Activated naive CD4-positive, alpha-beta T cell treated with anti-CD3 and anti-CD28 coated beads, Interleukin-2, amount 10 ng/mL, durations not matched to agents 7 days and 5 days (primary cell): ENCODE measurements at regions not wholly inside any gene's neighbourhood (a gene's known extent, or its start where the extent isn't known, plus 50 kb on each side); places are given as distances from the start of the nearest gene placed in this dataset.

Experiments used
- CTCF ChIA-PET: fragments of 350-600 bp; sonication (Branson Sonifier 250); formaldehyde crosslinking; loops from one replicate; lab custom pipeline; 2021; ENCODE audit warnings: antibody characterized with exemption; lab: Charles Lee
- DNase-seq: peaks from one replicate; pipeline ENCODE4 v3.0.0-alpha.2; 2020
- H3K27ac Mint-ChIP-seq: one replicate; pipeline ENCODE4 v1.8.0; 2021; ENCODE audit warnings: mild to moderate bottlenecking, moderate library complexity, mixed read lengths
- H3K27me3 Mint-ChIP-seq: one replicate; pipeline ENCODE4 v1.8.0; 2021; ENCODE audit warnings: mild to moderate bottlenecking, mixed read lengths
- H3K36me3 Mint-ChIP-seq: one replicate; pipeline ENCODE4 v1.8.0; 2021; ENCODE audit warnings: mixed read lengths
- H3K4me1 Mint-ChIP-seq: one replicate; pipeline ENCODE4 v1.8.0; 2021; ENCODE audit warnings: mixed read lengths
- H3K4me3 Mint-ChIP-seq: one replicate; pipeline ENCODE4 v1.8.0; 2021; ENCODE audit warnings: mild to moderate bottlenecking, moderate library complexity, mixed read lengths
- H3K9me3 Mint-ChIP-seq: one replicate; pipeline ENCODE4 v1.8.0; 2021; ENCODE audit warnings: mixed read lengths

DNA sequence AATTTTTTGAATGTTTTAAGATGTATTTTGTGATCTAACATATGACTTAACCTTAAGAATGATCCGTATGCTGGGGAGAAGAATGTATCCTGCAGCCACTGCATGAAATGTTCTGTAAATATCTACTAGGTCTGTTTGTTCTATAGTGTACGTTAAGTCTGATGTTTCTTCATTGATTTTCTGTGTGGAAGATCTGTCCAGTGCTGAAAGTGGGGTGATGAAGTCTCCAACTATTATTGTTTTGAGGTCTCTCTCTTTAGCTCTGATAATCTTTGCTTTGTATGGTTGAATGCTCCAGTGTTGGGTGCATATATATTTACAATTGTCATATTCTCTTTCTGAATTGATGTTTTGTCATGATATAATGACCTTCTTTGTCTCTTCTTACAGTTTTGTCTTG, 82.5 kb upstream of the LHCGR start:
- Mint-ChIP-seq H3K4me1 (no peaks in the 10 kb centered on the region), H3K36me3 (no peaks in the 10 kb centered on the region), H3K27ac (no peak overlapping the region), H3K9me3 (peaks cover 3% of the 10 kb centered on the region), H3K27me3 (no peaks in the 10 kb centered on the region), H3K4me3 (no peak overlapping the region)
- CTCF ChIA-PET = no interaction called here
- no peak for DNase-seq

DNA sequence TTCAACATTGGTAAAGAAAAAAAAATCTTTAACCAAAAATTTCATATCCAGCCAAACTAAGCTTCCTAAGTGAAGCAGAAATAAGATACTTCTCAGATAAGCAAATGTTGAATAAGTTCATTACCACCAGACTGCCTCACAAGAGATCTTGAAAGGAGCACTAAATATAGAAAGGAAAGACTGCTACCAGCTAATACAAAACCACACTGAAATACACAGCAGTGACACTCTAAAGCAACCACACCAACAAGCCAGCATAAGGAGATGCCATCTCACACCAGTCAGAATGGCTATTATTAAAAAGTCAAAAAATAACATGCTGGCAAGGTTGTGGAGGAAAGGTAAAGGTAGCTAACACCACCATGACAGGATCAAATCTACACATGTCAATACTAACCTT, 74.0 kb upstream of the LHCGR start:
- no peaks in the 10 kb centered on the region for H3K27me3 Mint-ChIP-seq
- H3K27ac Mint-ChIP-seq = no peak overlapping the region
- CTCF ChIA-PET = no interaction called here
- no peak for DNase-seq
- no peaks in the 10 kb centered on the region for H3K36me3 Mint-ChIP-seq
- no peaks in the 10 kb centered on the region for H3K4me1 Mint-ChIP-seq
- H3K4me3 Mint-ChIP-seq = no peak overlapping the region
- peaks cover 3% of the 10 kb centered on the region for H3K9me3 Mint-ChIP-seq

DNA sequence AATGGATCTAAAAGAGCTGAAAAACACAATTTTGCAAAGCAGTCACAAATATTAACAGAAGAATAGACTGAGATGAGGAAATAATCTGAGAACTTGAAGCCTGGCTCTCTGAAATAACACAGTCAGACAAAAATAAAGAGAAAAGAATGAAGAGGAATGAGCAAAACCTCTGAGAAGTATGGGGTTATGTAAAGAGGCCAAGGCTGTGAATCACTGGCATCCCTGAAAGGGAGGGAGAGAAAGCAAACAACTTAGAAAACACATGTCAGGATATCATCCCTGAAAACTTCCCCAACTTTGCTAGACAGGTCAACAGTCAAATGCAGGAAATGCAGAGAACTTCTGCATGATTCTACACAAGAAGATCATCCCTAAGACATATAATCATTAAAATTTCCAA, 73.5 kb upstream of the LHCGR start:
- H3K9me3 Mint-ChIP-seq = peaks cover 3% of the 10 kb centered on the region
- H3K27me3 Mint-ChIP-seq = no peaks in the 10 kb centered on the region
- H3K36me3 Mint-ChIP-seq = no peaks in the 10 kb centered on the region
- DNase-seq = no peak
- no peak overlapping the region for H3K4me3 Mint-ChIP-seq
- H3K4me1 Mint-ChIP-seq = no peaks in the 10 kb centered on the region
- CTCF ChIA-PET = no interaction called here
- H3K27ac Mint-ChIP-seq = no peak overlapping the region

DNA sequence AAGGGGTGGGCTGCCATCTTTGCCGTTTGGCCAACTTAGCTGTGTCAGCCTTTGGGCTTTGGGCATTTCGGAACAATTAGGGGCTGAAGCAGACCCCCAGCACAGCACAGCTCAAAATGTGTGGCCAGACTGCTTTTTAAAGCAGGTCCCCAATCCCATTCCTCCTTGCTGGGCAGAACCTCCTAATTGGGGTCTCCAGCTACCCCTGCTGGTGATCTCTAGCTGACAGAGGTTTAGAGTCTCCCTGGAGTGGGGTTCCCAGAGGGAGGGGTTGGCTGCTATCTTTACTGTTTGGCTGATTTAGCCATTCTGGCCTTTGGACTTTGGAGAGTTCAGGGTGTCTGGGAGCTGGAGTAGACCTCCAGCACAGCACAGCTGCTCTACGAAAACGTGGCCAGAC, 71.5 kb upstream of the LHCGR start:
- Mint-ChIP-seq H3K4me3 (no peak overlapping the region), H3K27me3 (no peaks in the 10 kb centered on the region), H3K36me3 (no peaks in the 10 kb centered on the region), H3K27ac (no peak overlapping the region), H3K9me3 (no peaks in the 10 kb centered on the region), H3K4me1 (no peaks in the 10 kb centered on the region)
- CTCF ChIA-PET = no interaction called here
- DNase-seq = no peak

DNA sequence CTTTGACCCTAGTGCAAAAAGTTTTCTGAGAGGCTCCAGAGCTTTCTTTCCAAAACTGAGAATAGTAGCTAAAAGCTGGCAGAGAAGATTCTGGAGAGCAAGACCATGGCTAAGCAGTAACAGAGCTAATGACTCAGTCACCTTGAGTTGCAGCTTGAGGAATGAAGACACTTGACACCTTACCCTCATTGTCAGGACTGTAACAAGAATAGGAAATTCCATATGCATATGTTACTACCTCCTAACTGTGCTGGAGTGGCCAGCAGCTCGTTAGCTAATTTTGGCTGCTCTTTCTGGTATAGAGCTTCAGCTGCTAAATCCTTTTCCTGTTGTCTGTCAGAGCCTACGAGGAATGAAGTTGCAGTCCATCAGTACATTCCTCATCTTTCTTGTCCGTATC, 68.6 kb upstream of the LHCGR start:
- no peak overlapping the region for H3K4me3 Mint-ChIP-seq
- H3K27ac Mint-ChIP-seq = no peak overlapping the region
- H3K36me3 Mint-ChIP-seq = no peaks in the 10 kb centered on the region
- no peaks in the 10 kb centered on the region for H3K4me1 Mint-ChIP-seq
- no peaks in the 10 kb centered on the region for H3K27me3 Mint-ChIP-seq
- H3K9me3 Mint-ChIP-seq = no peaks in the 10 kb centered on the region
- CTCF ChIA-PET = no interaction called here
- no peak for DNase-seq

DNA sequence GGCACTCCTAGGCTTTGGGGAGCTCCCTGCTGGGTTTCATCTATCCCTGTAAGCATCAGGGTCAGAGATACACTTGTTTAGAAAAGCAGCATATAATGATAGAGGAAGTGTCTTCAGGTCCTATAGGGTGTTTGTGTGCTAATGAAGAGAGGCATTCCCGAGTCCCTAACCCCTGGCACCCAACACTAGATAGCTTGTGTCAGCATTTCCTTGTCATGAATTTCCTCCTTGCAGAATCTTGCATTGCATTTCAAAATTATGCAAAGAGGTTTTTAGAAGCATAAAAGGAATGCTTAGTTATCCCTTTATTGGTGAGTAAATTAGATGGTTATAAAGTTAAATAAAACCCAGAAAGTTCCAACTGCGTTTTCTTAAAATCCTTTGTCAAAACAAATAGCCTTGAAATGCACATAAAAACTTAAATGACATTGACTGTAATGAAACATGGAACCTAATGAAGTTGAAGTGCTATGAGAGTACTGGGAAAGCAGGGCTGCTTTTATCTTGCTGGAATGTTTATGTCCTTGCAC, 63.7 kb upstream of the LHCGR start:
- H3K27me3 Mint-ChIP-seq = no peaks in the 10 kb centered on the region
- no peaks in the 10 kb centered on the region for H3K36me3 Mint-ChIP-seq
- no peaks in the 10 kb centered on the region for H3K4me1 Mint-ChIP-seq
- CTCF ChIA-PET = no interaction called here
- no peak overlapping the region for H3K27ac Mint-ChIP-seq
- no peaks in the 10 kb centered on the region for H3K9me3 Mint-ChIP-seq
- H3K4me3 Mint-ChIP-seq = no peak overlapping the region
- no peak for DNase-seq

DNA sequence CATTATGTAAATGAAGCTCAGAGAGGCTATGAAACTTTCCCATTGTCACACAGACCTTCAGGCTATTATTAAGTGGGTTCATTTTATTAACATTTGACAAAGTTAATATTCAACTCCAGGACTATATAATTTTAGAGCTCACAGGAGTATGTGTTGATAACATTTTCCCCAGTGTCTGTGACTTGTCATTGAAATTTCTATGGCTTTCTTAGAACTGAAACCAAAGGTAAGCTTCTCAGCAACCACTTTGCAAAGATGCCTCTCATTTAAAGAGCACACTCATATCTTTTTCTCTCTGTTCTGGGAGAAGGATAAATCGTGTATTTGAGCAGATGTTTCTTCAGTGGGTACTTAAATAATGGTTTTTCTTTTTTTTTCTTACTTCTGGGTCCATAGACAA, 61.8 kb upstream of the LHCGR start:
- Mint-ChIP-seq H3K36me3 (no peaks in the 10 kb centered on the region), H3K4me3 (no peak overlapping the region), H3K27ac (no peak overlapping the region), H3K27me3 (no peaks in the 10 kb centered on the region), H3K4me1 (no peaks in the 10 kb centered on the region), H3K9me3 (no peaks in the 10 kb centered on the region)
- CTCF ChIA-PET = no interaction called here
- DNase-seq = no peak

DNA sequence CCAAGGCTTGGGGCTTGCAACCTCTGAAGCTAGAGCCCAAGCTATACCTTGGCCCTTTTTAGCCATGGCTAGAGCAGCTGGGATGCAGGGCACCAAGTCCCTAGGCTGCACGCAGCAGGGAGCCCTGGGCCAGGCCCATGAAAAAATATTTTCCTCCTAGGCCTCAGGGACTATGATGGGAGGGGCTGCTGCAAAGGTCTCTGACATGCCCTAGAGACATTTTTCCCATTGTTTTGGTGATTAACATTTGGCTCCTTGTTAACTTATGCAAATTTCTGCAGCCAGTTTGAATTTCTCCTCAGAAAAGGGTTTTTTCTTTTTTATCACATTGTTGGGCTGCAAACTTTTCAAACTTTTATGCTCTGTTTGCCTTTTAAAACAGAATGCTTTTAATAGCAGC, 56.9 kb upstream of the LHCGR start:
- H3K36me3 Mint-ChIP-seq = no peaks in the 10 kb centered on the region
- no peak for DNase-seq

DNA sequence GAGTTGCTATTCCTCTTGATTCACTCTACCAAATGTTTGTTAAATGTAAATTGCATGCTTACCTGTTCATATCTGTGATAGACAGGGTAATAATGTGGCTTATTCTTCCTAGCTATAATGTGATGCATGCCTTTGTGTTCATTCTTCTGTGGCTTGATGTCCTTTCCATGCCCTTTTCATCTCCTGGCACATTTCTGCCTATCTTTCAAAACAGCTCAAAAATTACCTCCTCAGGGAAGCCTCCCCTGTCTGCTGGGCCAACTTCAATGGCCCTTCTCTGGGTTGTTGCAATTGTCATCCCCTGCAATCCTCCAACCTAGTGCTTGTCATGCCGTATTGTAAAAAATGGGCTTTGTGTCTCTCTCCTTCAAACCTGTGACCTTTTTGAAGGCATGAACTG, 52.8 kb upstream of the LHCGR start:
- H3K36me3 Mint-ChIP-seq = no peaks in the 10 kb centered on the region
- no peak for DNase-seq
- CTCF ChIA-PET = no interaction called here
- H3K27ac Mint-ChIP-seq = no peak overlapping the region
- no peaks in the 10 kb centered on the region for H3K9me3 Mint-ChIP-seq
- no peak overlapping the region for H3K4me3 Mint-ChIP-seq
- H3K27me3 Mint-ChIP-seq = no peaks in the 10 kb centered on the region
- no peaks in the 10 kb centered on the region for H3K4me1 Mint-ChIP-seq

More for the DNA sequence above, 56.9 kb upstream of the LHCGR start:
- no peak overlapping the region for H3K27ac Mint-ChIP-seq
- H3K27me3 Mint-ChIP-seq = no peaks in the 10 kb centered on the region
- H3K9me3 Mint-ChIP-seq = no peaks in the 10 kb centered on the region
- CTCF ChIA-PET = no interaction called here
- H3K4me3 Mint-ChIP-seq = no peak overlapping the region
- H3K4me1 Mint-ChIP-seq = no peaks in the 10 kb centered on the region
